AG09319 (cell line): ENCODE measurements at regions not wholly inside any gene's neighbourhood (a gene's known extent, or its start where the extent isn't known, plus 50 kb on each side); places are given as distances from the start of the nearest gene placed in this dataset.

ENCODE experiments used
- DNase-seq: peaks from one replicate; pipeline ENCODE4 v3.0.0-alpha.2; 2010; ENCODE audit warnings: low read depth; ENCODE audit errors: extremely low read depth
- TF ChIP-seq, protein P1 (sequence below): IDR thresholded peaks from 2 replicates; pipeline ENCODE4 v1.5.1; 2011; ENCODE audit warnings: low read depth, mild to moderate bottlenecking, inconsistent platforms, low read length, moderate library complexity

DNA sequence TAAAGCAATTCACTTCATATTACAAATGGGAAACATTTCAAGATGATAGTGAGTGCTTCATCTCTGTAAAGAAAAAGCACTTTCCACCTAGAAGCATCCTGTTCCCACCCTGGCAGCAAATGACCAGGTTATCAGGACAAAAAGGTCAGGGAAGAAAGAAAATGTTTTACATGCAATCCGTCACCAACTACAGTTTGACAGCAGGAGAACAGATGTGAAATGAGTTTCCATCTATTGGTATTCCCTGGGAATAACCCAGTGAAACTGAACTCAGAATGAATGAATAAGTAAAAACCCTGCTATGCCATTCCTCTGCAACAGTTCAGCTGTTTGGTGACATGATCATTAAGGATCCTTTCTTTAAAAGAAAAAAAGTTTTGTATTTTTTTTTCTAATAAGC lies 67.6 kb downstream of the HTR1A start:
- DNase-seq: no peak
- TF ChIP-seq, protein P1, sequence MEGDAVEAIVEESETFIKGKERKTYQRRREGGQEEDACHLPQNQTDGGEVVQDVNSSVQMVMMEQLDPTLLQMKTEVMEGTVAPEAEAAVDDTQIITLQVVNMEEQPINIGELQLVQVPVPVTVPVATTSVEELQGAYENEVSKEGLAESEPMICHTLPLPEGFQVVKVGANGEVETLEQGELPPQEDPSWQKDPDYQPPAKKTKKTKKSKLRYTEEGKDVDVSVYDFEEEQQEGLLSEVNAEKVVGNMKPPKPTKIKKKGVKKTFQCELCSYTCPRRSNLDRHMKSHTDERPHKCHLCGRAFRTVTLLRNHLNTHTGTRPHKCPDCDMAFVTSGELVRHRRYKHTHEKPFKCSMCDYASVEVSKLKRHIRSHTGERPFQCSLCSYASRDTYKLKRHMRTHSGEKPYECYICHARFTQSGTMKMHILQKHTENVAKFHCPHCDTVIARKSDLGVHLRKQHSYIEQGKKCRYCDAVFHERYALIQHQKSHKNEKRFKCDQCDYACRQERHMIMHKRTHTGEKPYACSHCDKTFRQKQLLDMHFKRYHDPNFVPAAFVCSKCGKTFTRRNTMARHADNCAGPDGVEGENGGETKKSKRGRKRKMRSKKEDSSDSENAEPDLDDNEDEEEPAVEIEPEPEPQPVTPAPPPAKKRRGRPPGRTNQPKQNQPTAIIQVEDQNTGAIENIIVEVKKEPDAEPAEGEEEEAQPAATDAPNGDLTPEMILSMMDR: no peak

- no peak for DNase-seq
- TF ChIP-seq, protein P1: no peak
Measured at GRCh38 chr5:63878788-63879187, 83.5 kb downstream of the HTR1A start.

DNA sequence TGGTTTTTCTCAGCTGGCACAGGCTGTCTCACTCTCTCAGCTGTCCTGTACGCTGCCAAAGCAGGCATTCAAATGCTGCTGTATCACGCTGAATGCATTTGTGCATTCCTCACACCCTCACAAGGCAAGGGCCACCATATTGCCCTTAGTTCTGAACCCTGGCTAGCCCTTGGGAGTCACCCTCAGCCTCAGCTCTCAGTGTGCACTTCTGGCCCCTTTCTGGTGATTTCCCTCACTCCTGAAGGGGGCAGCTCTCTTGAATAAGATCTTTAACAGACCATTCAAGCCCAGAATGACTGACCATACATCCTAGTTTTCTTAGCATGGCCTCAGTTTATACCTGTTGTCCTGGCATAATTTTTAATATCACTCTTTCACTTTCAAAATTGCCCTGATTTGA lies 84.3 kb downstream of the HTR1A start:
- DNase-seq: no peak
- TF ChIP-seq, protein P1: no peak

DNA sequence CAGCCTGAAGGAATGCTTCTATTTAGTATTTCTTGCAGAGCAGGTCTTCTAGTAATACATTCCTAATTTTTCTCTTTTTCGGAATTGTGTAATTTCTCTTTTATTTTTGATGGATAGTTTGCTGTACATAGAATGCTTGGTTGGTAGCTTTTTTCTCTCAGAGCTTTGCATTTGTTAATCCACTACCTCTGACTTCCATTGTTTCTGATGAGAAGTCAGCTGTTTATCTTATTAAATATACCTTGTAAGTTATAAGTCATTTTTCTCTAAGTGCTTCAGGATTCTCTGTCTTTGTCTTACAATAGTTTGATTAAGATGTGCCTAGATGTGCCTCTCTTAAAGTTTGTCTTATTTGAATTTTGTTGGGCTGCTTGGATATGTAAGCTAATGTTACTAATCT lies 101.9 kb downstream of the HTR1A start:
- TF ChIP-seq, protein P1: no peak
- DNase-seq: no peak

DNA sequence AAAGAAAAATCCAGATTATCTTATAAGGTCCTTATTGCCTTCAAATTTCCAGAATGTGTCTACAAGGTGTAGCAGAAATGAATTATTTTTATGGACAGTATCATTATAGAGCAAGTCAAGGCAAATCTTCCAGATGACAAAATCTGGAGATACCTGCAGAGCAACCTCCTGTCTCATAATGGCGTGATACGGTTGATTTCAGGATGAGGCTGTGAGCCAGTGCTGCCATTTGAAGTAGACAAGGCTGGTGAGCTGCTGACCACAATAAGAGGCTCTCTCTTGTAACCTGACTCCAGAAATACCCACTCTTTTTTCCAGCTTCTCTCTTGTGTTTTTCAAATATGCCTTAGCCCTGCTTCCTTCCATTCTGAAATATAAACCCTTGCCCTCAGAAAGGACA lies 108.2 kb downstream of the HTR1A start:
- TF ChIP-seq, protein P1: no peak
- DNase-seq: no peak

GRCh38 chr5:63843190-63843589 lies 119.1 kb downstream of the HTR1A start:
- TF ChIP-seq, protein P1: no peak
- DNase-seq: no peak

DNA sequence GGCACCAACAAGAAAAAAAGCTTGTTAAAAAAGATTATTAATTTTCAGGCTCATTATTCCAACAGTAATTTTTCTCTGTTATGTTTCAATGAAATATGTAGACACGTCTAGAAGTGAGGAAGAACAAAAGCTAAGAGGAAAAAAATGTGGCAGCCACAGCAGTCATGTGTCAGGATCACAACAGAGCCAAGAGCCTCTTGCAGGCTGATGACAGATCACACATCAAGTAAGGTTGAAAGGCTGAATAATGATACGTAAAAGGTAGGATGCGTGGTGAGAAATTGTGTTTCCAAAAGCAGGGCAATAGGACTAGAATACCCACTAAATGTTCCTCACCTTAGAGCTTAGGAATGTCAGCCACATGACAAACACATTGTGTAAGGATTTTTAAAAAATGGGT lies 124.8 kb downstream of the HTR1A start:
- DNase-seq: no peak
- TF ChIP-seq, protein P1: no peak
